Calu3 (cell line): ENCODE measurements at regions not wholly inside any gene's neighbourhood (a gene's known extent, or its start where the extent isn't known, plus 50 kb on each side); places are given as distances from the start of the nearest gene placed in this dataset.

ENCODE experiments used
- BruUV-seq: library from RNA; stranded (reverse); fragments of 400-500 nt; replicated peaks from 2 replicates; lab custom pipeline; 2021; lab: Mats Ljungman, UMichigan
- CTCF ChIA-PET: fragments of 300-600 bp; sonication (Branson Sonifier 250); formaldehyde crosslinking; loops from one replicate; lab custom pipeline; 2022; ENCODE audit warnings: antibody characterized with exemption; lab: Charles Lee
- DNase-seq: peaks from one replicate; pipeline ENCODE4 v3.0.0; 2022
- H3K27ac Mint-ChIP-seq: one replicate; pipeline ENCODE4 v1.8.0; 2022; ENCODE audit warnings: mixed read lengths; ENCODE audit not compliant: unreplicated experiment
- H3K27me3 Mint-ChIP-seq: one replicate; pipeline ENCODE4 v1.8.0; 2022; ENCODE audit warnings: mixed read lengths; ENCODE audit not compliant: unreplicated experiment
- H3K36me3 Mint-ChIP-seq: one replicate; pipeline ENCODE4 v1.8.0; 2022; ENCODE audit warnings: mild to moderate bottlenecking, moderate library complexity, mixed read lengths; ENCODE audit not compliant: insufficient read depth, unreplicated experiment
- H3K4me1 Mint-ChIP-seq: one replicate; pipeline ENCODE4 v1.8.0; 2022; ENCODE audit warnings: mild to moderate bottlenecking, low read depth, mixed read lengths; ENCODE audit not compliant: unreplicated experiment
- H3K4me3 Mint-ChIP-seq: one replicate; pipeline ENCODE4 v1.8.0; 2022; ENCODE audit warnings: mild to moderate bottlenecking, low read depth, moderate library complexity, mixed read lengths; ENCODE audit not compliant: unreplicated experiment
- H3K9me3 Mint-ChIP-seq: one replicate; pipeline ENCODE4 v1.8.0; 2022; ENCODE audit warnings: low read depth, mixed read lengths; ENCODE audit not compliant: unreplicated experiment
- CTCF ChIP-seq: fragments of 200-600 bp; IDR thresholded peaks from one replicate; pipeline ENCODE4 v1.8.0; 2022; ENCODE audit warnings: antibody characterized with exemption; ENCODE audit not compliant: unreplicated experiment
- intact Hi-C: fragments of 100-400 bp; cut with micrococcal nuclease; formaldehyde crosslinking; loops from one replicate; pipeline ENCODE4 v1.10.0; 2022; ENCODE audit not compliant: unreplicated experiment

GRCh38 chr10:10951675-10952074 lies 66.0 kb upstream of the CELF2 start:
- Mint-ChIP-seq H3K27me3 (peaks cover 21% of the 10 kb centered on the region), H3K27ac (no peak overlapping the region), H3K9me3 (peaks cover 2% of the 10 kb centered on the region), H3K4me3 (no peak overlapping the region), H3K36me3 (no peaks in the 10 kb centered on the region), H3K4me1 (no peaks in the 10 kb centered on the region)
- no TSS peak for BruUV-seq
- CTCF ChIA-PET: no interaction called here
- TF ChIP-seq CTCF: no peak
- intact Hi-C loops: no loop called here
- DNase-seq: no peak

- CTCF ChIA-PET: no interaction called here
- intact Hi-C loops: no loop called here
- no peak for TF ChIP-seq CTCF
- H3K27ac Mint-ChIP-seq: no peak overlapping the region
- no TSS peak for BruUV-seq
- H3K9me3 Mint-ChIP-seq: peaks cover 2% of the 10 kb centered on the region
- H3K36me3 Mint-ChIP-seq: no peaks in the 10 kb centered on the region
- no peaks in the 10 kb centered on the region for H3K4me1 Mint-ChIP-seq
- peaks cover 21% of the 10 kb centered on the region for H3K27me3 Mint-ChIP-seq
- DNase-seq: no peak
- H3K4me3 Mint-ChIP-seq: no peak overlapping the region
Measured at GRCh38 chr10:10952800-10953199, 64.9 kb upstream of the CELF2 start.

GRCh38 chr10:10956681-10957542 lies 60.8 kb upstream of the CELF2 start:
- Mint-ChIP-seq H3K9me3 (peaks cover 5% of the 10 kb centered on the region), H3K4me3 (no peak overlapping the region), H3K4me1 (no peaks in the 10 kb centered on the region), H3K27ac (no peak overlapping the region), H3K27me3 (no peaks in the 10 kb centered on the region), H3K36me3 (no peaks in the 10 kb centered on the region)
- intact Hi-C loops: no loop called here
- no peak for TF ChIP-seq CTCF
- DNase-seq: no peak
- CTCF ChIA-PET: no interaction called here
- BruUV-seq: no TSS peak

GRCh38 chr10:10958041-10958440 lies 59.6 kb upstream of the CELF2 start:
- CTCF ChIA-PET: no interaction called here
- Mint-ChIP-seq H3K9me3 (peaks cover 3% of the 10 kb centered on the region), H3K27me3 (no peaks in the 10 kb centered on the region), H3K27ac (no peak overlapping the region), H3K4me3 (no peak overlapping the region), H3K36me3 (no peaks in the 10 kb centered on the region), H3K4me1 (no peaks in the 10 kb centered on the region)
- no TSS peak for BruUV-seq
- TF ChIP-seq CTCF: no peak
- DNase-seq: no peak
- intact Hi-C loops: no loop called here
